ENCODE measurements at regions not wholly inside any gene's neighbourhood (a gene's known extent, or its start where the extent isn't known, plus 50 kb on each side); places are given as distances from the start of the nearest gene placed in this dataset.

DNA sequence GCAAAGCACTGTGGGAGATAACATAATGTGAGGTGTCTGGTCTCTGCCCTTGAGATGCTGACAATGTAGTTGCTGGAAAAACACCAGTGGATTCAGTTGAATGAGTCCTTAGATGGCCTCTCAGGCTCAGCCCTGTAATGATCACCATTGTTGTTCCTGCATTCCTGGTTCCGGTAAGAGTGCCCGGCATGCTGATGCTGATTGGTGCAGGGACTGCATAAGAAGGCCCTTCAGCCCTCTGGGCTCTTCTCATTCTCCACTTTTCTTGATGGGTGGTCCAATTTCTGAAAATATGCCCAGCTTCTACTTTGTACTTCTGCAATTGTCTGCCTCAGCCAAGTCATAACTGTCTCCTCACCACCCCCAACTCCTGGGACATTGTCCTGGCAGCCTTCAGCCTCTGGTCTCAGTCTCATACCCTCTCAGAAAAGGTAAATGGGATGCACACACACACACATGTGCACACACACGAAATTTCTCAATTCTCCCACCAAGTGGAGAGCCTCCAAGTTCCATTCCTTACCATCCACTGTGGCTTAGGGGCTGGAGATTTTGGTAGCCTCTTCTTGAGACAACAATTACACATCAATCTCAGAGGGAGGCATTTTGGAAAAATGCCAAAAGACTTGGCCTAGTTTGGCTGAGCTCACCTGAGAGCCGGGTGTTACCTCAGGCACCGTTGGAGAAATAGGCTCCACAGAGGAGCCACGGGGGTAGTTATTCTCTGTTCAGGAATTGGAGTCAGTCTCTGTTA is 314.9 kb downstream of the RPS24 start:
- DNase-seq = no peak

- DNase-seq = no peak
These were observed 315.5 kb downstream of the RPS24 start for GRCh38 chr10:78349165-78349516.

DNA sequence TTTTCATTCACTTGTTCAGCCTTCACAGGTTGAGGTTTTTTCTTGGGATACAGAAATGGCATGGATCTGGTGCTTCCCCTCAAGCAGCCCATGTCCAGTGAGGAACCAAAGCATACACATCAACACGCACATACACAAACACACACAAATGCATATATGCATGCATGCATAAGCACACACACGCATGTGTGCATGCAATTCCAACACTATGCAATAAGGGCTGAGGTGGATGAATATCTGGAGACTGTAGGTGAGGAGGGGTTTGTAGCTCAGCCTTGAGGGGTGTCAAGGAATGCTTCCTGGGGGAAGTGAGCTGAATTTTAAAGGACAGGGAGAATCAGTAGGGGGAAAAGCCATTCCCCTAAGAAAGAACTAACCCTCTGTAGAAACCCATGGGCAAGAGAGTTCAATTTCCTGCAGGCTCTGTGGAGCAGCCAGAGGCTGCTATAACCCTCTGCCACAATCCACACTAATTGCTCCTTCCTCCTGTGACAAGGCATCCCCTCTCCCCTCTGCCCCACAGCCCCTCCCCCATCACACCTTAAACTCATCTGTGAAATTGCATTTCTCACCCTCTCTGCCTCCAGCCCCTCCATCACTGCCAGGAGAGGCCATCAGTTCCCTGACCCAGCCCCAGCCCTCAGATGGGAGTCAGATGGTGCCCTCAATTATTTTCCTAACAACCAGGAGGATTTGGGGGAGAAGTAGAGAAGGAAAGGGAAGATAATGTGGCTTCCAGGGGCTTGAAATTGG is 316.4 kb downstream of the RPS24 start:
- DNase-seq = no peak

DNA sequence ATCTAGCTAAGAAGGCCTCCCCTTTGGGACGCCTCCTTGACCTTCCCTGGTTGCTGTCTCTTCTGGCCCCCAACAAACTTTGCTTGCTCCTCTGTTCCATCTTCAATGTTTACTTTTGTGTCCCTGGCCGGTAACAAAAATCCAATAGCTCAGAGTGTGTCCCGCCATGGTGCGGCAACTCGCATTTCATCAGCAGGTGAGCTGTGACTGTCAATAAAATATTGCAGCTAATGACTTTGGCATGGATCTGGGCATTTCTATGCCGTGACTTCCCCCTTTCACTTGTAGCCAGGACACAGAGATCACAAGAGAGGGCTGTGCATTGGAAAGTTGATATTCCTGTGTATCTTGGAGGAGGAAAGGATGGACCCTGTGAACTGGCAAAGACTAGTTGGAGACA is 317.6 kb downstream of the RPS24 start:
- DNase-seq = no peak

- no peak for DNase-seq
These were observed 318.1 kb downstream of the RPS24 start for GRCh38 chr10:78351809-78352208.

GRCh38 chr10:78353636-78354035 is 320.0 kb downstream of the RPS24 start:
- DNase-seq = no peak

GRCh38 chr10:78354101-78354500 is 320.4 kb downstream of the RPS24 start:
- no peak for DNase-seq

DNA sequence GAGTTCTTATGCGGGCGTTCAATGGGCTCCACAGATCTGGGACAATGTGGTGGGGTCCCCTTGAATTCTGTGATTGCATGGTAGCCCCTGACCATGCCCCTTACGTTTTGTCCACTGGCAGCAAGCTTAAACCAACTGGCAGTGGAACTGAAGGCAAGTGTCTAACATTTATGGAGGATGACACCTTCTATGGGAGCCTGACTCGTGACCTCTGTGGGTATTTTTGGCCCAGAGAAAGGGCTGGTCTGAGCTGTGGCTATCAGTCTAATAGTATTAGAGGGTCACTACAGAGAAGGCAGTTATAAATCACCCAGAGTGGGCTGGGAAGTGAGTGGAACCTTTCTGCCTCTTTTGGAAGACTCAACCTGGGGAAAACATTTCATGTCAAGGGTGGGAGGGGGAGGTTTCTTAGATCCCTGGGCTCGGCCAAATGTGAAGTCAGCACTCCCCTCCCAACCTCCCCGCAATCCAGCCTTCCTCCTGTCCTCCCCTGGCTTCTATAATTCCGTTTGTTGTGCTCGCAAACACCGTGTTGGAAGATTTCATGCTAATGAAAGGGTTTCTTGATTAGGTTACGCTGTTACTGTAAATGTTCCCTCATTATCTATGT is 322.7 kb downstream of the RPS24 start:
- DNase-seq = no peak

GRCh38 chr10:78357141-78358063 is 323.7 kb downstream of the RPS24 start:
- DNase-seq = no peak

DNA sequence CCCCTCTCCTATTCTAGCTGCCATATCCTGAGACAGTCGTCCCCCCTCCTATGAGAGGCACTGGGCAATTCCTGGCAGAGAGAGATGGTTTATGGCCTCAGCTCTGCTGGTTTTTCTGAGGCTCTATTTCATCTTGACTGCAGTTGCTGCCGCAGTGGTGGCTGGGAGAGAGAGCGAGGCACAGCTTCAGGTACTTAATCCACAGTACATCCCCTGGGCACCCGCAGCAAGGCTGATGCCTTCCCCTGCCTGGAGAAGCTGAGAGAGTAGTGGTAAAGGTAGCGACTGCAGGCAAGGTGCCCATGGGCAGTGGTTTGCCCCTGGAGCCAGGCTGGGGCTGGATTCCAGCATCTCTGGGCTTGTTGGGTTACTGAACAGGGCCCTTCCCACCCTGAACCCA is 324.7 kb downstream of the RPS24 start:
- DNase-seq = no peak

DNA sequence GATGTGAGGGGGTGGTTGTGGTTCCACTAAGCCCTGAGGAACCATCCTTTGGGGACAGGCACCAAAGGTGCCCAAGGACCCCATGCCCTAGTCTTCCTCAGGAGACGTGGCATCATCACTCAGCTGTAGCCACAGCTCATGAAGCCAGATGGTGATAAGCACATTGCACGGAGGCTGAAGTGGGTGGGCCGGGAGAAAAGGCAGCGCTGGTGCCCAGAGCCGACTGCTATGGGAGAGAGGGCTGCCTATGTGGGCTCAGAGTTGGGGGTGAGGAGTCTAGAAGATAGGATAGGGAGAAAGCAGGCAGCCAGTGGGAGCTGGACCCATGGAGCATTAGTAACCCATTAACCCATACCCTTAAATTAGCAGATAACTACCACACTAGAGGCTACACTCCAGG is 325.3 kb downstream of the RPS24 start:
- no peak for DNase-seq

GRCh38 chr10:78359640-78360091 is 326.0 kb downstream of the RPS24 start:
- DNase-seq = no peak

GRCh38 chr10:78360284-78360683 is 326.6 kb downstream of the RPS24 start:
- no peak for DNase-seq

- DNase-seq = no peak
These were observed 327.4 kb downstream of the RPS24 start for GRCh38 chr10:78361031-78361430.

DNA sequence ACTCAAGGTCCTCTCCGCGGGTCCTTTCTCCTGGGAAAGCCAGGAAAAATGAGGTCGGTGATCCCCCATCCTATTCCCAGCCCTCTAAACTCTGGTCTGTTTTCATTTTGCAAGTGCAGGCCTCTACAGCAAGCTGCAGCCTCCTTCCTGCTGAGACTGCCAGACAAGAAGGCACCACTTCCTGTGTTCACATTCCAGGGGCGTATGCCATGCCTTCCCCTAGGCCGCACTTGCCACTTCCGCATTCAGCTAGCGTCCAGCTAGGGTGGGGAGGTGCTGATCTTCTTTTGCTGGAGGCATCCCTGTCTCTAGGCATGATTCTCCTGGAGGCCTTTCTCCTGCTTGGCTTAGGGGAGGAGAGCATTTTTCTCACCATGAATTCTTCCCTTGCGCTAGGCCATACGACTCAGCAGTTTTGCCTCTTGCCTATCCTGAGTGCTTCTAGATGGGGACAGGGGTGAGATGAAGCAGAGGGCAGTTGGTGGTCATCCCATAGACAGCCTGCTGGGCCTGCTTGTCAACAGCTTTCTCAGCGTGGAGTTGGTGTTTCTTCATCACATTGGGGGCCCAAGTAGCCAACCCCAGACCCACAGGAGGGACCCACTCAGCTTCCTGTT is 328.9 kb downstream of the RPS24 start:
- DNase-seq = peak in 2 of 6 experiments; percentile 3 to 31

DNA sequence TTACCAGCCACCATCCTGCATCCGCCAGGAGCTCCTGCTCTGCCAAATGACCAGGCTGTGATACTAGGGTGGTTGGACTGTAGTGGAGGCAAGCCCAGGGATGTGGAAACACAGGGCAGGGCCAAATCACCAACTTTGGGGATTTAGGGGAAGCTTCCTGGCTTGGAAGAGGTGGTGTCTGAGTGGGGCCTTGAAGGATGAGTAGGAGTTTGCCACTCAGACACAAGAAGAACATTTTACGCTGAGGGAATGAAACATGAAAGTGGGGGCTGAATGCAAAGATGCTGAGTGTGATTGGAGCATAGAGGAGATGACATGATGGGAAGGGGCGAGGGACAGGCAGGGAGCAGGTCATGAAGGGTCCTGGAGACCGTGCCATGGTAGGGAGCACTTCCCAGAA is 329.5 kb downstream of the RPS24 start:
- DNase-seq = no peak

GRCh38 chr10:78365694-78366093 is 332.0 kb downstream of the RPS24 start:
- DNase-seq = no peak

- no peak for DNase-seq
These were observed 333.2 kb downstream of the RPS24 start for GRCh38 chr10:78366663-78367411.

DNA sequence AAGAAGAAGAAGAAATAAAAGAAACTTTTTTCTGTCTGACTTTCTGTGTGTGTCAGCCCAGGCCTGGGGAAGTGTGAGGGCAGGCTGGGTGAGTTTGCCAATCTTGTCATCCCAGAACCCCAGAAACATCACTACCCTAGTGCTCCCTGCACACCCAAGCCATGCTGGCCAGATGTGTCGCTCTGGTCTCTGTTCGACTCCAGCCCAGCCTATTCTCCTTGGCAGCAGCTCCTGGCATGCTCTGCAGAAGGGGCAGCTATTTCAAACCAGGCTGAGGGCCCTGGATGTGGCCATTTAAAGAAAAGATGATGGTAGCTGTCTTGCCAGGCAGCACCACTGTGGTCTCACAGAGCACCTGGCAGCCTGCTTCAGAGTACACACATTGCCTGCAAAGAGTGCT is 334.1 kb downstream of the RPS24 start:
- no peak for DNase-seq

GRCh38 chr10:78371136-78371535 is 337.5 kb downstream of the RPS24 start:
- DNase-seq = no peak

DNA sequence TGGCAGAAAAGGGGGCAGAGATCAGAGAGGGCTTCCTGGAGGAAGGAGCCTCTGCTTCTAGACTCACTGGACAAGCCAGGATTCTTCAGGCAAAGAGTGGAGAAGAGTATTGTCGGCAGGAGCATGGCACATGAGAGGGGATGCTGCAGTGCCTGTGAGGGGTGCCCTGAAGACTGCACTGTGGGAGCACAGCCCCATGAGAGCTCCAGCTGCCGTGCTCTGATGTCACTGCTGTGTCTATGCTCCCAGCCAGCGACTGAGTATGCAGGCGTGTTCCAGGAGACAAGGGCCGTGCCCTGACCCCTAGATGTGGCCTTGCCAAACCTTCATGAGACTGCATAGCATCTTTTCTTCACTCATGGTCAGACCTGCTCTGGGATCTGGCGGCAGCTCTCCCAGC is 339.1 kb downstream of the RPS24 start:
- no peak for DNase-seq
